VCaP (cell line): ENCODE measurements at regions not wholly inside any gene's neighbourhood (a gene's known extent, or its start where the extent isn't known, plus 50 kb on each side); places are given as distances from the start of the nearest gene placed in this dataset.

ENCODE experiments used
- H3K27ac ChIP-seq: fragments of 450-650 bp; 2 replicates; pipeline ENCODE4 v1.5.1; 2017
- TF ChIP-seq, protein P1 (sequence below): fragments of 450-650 bp; conservative IDR thresholded peaks from 2 replicates; pipeline ENCODE4 v1.5.1; 2017; ENCODE audit warnings: mild to moderate bottlenecking, moderate library complexity

GRCh38 chr1:238006779-238007178 is 116.1 kb upstream of the ZP4 start:
- TF ChIP-seq, protein P1, sequence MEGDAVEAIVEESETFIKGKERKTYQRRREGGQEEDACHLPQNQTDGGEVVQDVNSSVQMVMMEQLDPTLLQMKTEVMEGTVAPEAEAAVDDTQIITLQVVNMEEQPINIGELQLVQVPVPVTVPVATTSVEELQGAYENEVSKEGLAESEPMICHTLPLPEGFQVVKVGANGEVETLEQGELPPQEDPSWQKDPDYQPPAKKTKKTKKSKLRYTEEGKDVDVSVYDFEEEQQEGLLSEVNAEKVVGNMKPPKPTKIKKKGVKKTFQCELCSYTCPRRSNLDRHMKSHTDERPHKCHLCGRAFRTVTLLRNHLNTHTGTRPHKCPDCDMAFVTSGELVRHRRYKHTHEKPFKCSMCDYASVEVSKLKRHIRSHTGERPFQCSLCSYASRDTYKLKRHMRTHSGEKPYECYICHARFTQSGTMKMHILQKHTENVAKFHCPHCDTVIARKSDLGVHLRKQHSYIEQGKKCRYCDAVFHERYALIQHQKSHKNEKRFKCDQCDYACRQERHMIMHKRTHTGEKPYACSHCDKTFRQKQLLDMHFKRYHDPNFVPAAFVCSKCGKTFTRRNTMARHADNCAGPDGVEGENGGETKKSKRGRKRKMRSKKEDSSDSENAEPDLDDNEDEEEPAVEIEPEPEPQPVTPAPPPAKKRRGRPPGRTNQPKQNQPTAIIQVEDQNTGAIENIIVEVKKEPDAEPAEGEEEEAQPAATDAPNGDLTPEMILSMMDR: no peak

GRCh38 chr1:238005116-238005515 is 114.4 kb upstream of the ZP4 start:
- TF ChIP-seq, protein P1: no peak
- H3K27ac ChIP-seq: no peak overlapping the region

More at GRCh38 chr1:238006779-238007178, 116.1 kb upstream of the ZP4 start:
- H3K27ac ChIP-seq: no peak overlapping the region

DNA sequence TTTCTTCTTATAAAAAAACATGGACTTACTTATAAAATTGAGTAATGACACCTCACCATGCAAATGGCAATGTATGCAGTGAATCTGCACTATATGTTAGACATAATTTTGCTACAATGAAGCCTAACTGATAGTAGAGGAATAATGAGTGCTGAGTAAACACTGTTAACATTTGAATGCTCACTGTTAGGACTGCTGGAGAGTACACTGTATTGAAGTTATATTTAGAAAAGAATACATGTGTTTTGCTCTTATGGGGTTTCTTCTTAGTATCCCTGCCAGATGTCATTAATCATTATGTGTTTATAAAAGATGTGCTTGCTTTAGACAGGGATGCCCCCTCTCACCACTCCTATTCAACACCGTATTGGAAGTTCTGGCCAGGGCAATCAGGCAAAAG is 111.1 kb upstream of the ZP4 start:
- TF ChIP-seq, protein P1: no peak

GRCh38 chr1:237999426-238000052 is 108.8 kb upstream of the ZP4 start:
- TF ChIP-seq, protein P1: no peak
- H3K27ac ChIP-seq: no peak overlapping the region

More for the DNA sequence above, 111.1 kb upstream of the ZP4 start:
- H3K27ac ChIP-seq: no peak overlapping the region

DNA sequence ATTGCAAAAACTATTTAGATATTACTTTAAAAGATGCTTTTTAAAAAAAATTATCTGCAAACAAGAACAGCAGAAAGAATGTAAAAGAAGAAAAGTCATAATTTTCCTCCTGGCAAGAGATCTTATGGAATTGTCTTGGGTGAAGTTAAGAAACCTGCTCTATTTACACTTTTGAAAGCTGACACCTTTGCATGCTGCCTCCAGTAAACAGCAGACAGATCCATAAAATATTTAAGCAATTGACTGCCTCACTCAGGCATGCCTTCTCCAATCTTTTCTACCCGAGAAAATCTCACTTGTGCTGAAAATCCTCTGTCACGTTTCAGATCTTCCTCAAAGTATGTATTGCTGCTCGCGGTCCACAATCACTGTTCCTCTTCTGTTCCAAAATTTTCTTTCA is 107.9 kb upstream of the ZP4 start:
- TF ChIP-seq, protein P1: no peak
- no peak overlapping the region for H3K27ac ChIP-seq

DNA sequence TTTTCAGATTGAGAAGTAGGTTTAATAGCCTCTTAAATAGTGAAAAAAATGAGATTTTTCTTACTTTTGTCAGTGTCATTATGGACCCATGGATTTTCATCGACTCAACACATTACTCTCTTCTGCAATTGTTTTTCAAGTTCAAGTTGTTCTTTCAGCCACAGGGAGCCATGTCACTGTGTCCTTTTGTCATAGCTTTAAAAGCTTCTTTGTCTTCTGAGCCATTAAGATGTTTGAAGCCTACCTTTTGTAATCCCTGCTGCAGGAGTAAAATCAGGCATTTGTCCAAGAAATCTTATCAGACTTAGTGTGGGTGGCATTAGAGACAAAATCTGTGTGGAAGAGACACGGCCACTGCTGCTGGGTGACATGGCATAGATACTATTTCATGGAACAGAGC is 92.8 kb upstream of the ZP4 start:
- TF ChIP-seq, protein P1: no peak
- H3K27ac ChIP-seq: no peak overlapping the region

- TF ChIP-seq, protein P1: no peak
- H3K27ac ChIP-seq: no peak overlapping the region
These were observed 90.5 kb upstream of the ZP4 start for GRCh38 chr1:237981223-237981622.
